Fibroblast of skin of scalp (primary cell): ENCODE measurements at regions not wholly inside any gene's neighbourhood (a gene's known extent, or its start where the extent isn't known, plus 50 kb on each side); places are given as distances from the start of the nearest gene placed in this dataset.
"Not testable (repeated sequence)": the region's sequence is repeated elsewhere in the genome, so short reads cannot be mapped to it uniquely, and the experiment has no call there.

Source experiments
- DNase-seq: peaks from one replicate; pipeline ENCODE4 v3.0.0-alpha.2; 2013

- no peak for DNase-seq
These were observed 84.2 kb upstream of the KIF5B start for GRCh38 chr10:32140403-32140802.

GRCh38 chr10:32139223-32140073, 83.2 kb upstream of the KIF5B start:
- DNase-seq, result peak; percentile 94

GRCh38 chr10:32136927-32137326, 80.7 kb upstream of the KIF5B start:
- DNase-seq, result peak; percentile 24

- not testable (repeated sequence) for DNase-seq
These were observed 79.6 kb upstream of the KIF5B start for GRCh38 chr10:32135796-32136195.

DNA sequence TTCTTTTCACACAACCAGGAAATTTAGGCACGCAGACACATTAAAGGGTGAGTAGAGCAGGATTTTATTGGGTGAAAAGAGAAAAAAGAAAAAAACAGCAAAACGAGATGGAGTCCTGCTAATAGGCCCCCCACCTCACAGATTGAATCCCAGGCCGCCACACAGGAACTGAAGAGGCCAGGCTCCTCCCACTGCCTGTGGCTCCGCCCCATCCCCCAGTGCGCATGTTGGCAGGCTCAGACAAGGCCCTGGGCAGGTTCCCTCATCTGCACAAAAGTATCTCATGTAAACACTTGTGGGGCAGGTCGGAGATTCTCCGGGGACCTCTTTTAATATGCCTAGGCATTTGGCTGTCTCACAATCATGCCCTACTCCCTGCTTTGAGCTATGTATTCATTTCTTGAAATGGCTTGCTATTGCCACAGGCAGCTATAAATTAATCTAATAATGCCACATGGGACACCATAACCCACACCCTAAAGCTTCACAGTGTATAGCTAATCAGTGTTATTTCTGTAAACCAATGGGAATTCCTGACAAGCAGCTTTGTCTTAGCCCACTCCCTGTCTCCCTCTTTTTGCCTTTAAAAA, 76.2 kb upstream of the KIF5B start:
- DNase-seq, result no peak

DNA sequence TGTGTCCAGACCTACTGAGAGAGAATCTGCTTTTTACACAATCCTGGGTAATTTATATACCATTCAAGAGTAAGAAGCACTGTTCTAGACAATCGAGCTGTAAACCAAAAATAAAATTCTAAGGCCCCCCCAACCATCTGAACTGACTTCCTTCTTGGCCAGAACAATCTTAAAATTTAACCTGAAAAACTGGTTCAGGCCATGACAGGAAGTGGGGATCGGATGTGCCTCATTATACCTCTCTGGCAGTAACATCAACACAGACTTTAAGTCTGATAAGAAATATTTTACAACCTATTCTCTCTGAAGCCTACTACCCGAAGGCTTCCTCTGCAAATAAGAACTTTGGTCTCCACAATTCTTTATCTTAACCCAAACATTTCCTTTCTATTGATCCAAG, 75.2 kb upstream of the KIF5B start:
- DNase-seq, result no peak

- no peak for DNase-seq
These were observed 74.6 kb upstream of the KIF5B start for GRCh38 chr10:32130788-32131187.

- DNase-seq, result no peak
These were observed 68.8 kb upstream of the KIF5B start for GRCh38 chr10:32125023-32125422.

DNA sequence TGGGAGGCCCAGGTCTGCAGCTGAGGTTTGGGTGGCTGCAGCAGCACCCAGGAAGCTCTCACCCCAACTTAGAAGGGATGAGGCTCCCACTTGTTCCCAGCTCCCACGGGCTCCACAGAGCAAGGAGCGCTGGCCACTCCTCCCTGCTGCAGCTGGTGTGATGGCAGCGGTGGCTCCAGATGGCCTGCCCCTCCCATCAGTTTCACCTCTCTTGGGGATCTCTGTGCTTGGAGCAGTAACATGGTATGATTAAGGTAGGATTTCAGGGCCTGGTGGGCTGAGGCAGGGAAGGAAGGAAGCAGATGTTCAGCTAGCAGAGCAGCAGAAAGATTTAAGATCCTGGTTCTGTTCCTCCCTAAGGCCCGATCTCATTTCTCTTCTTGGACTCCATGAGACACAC, 66.8 kb upstream of the KIF5B start:
- DNase-seq, result no peak

DNA sequence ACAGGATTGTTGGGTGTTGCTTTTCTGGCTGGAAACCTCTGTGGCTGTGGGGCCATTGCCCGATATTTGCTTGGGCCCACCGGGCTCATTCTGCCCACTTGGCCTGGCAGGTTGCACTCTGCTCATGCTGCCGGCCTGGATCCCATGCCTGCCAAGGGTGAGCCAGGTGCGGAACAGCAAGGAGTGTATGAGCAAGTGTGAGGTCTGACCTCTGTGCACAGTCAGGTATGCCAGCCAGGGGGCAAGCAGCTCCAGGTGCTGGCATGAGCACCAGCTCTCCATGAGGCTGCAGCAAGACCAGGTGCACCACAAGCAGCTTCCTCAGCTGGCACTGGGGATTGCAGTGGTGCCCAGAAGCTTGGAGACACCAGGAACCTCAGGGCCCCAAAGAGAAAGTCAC, 65.4 kb upstream of the KIF5B start:
- DNase-seq, result no peak

DNA sequence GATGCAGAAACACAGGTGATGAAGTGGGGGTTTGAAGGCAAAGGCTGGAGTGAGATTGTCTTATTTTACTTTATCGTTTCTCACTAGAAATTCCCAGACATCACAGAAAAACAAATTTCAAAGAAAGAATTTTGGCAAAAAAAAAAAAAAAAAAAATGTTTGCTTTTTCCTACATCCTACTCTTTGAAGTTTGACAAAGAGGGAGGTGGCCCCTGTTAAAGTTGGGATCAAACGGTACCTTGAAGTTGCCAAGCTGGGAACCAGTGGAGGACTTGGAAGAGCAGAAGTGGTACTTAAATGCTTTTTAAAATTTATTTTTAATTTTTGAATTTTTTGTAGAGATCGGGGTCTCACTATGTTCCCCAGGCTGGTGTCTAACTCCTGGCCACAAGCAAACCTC, 63.9 kb upstream of the KIF5B start:
- no peak for DNase-seq

- DNase-seq, result no peak
These were observed 58.3 kb upstream of the KIF5B start for GRCh38 chr10:32114508-32114907.

GRCh38 chr10:32112055-32112454, 55.8 kb upstream of the KIF5B start:
- peak; percentile 83 for DNase-seq

- no peak for DNase-seq
These were observed 55.4 kb upstream of the KIF5B start for GRCh38 chr10:32111585-32111984.

- no peak for DNase-seq
These were observed 54.6 kb upstream of the KIF5B start for GRCh38 chr10:32110790-32111189.

DNA sequence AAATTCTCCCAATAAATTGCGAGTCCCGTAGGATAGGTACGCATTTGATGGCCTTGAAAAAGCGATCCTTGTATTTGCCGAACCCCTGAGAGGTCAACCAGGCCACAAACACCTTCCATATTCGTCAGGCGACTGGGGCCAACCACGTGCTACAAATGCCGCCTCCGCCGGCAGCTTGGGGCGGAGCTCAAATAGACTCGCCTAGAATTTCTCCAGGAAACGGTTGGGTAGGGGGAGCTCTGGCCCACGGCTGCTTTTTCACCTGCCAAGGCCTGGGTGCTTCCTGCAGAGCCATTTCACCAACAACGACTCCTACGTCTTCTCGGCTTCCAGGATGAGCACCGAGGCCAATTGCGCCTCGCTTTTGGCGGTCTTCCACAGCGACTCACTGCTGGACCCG, 53.4 kb upstream of the KIF5B start:
- no peak for DNase-seq
